Stimulated activated CD8-positive, alpha-beta memory T cell treated with anti-CD3 and anti-CD28 coated beads, Interleukin-7, amount 100 ng/mL, for 4 hours (primary cell): ENCODE measurements at regions not wholly inside any gene's neighbourhood (a gene's known extent, or its start where the extent isn't known, plus 50 kb on each side); places are given as distances from the start of the nearest gene placed in this dataset.

Source experiments
- DNase-seq, 2 donors: peaks; one replicate each; pipeline ENCODE4 v3.0.0-alpha.2; 2020; ENCODE audit warnings: low read depth in 2 of 2

- DNase-seq, result no peak
Measured at GRCh38 chr6:104322841-104323240, 536.9 kb downstream of the HACE1 start.

GRCh38 chr6:104321301-104321700, 538.4 kb downstream of the HACE1 start:
- DNase-seq, result no peak

GRCh38 chr6:104320896-104321295, 538.8 kb downstream of the HACE1 start:
- no peak for DNase-seq

- no peak for DNase-seq
Measured at GRCh38 chr6:104312851-104313250, 546.9 kb downstream of the HACE1 start.

GRCh38 chr6:104306211-104306610, 553.5 kb downstream of the HACE1 start:
- DNase-seq, result no peak

- DNase-seq, result no peak
Measured at GRCh38 chr6:104305206-104305605, 554.5 kb downstream of the HACE1 start.

- no peak for DNase-seq
Measured at GRCh38 chr6:104301951-104302350, 557.8 kb downstream of the HACE1 start.

- no peak for DNase-seq
Measured at GRCh38 chr6:104286641-104287040, 573.1 kb downstream of the HACE1 start.

- no peak for DNase-seq
Measured at GRCh38 chr6:104284872-104285271, 574.8 kb downstream of the HACE1 start.

GRCh38 chr6:104282581-104282980, 577.1 kb downstream of the HACE1 start:
- no peak for DNase-seq

- no peak for DNase-seq
Measured at GRCh38 chr6:104281370-104281769, 578.3 kb downstream of the HACE1 start.

- DNase-seq, result no peak
Measured at GRCh38 chr6:104268389-104268788, 591.3 kb downstream of the HACE1 start.

- no peak for DNase-seq
Measured at GRCh38 chr6:104266922-104267321, 592.8 kb downstream of the HACE1 start.

- DNase-seq, result no peak
Measured at GRCh38 chr6:104256646-104257045, 603.1 kb downstream of the HACE1 start.

GRCh38 chr6:104253236-104253635, 606.5 kb downstream of the HACE1 start:
- DNase-seq, result no peak

- DNase-seq, result no peak
Measured at GRCh38 chr6:104252276-104252675, 607.4 kb downstream of the HACE1 start.

- no peak for DNase-seq
Measured at GRCh38 chr6:104251651-104252050, 608.1 kb downstream of the HACE1 start.

GRCh38 chr6:104240865-104241264, 618.9 kb downstream of the HACE1 start:
- no peak for DNase-seq

GRCh38 chr6:104239971-104240370, 619.7 kb downstream of the HACE1 start:
- no peak for DNase-seq

- no peak for DNase-seq
Measured at GRCh38 chr6:104229057-104229456, 630.7 kb downstream of the HACE1 start.

- no peak for DNase-seq
Measured at GRCh38 chr6:104227508-104227907, 632.2 kb downstream of the HACE1 start.

- no peak for DNase-seq
Measured at GRCh38 chr6:104226790-104227446, 632.8 kb downstream of the HACE1 start.

- no peak for DNase-seq
Measured at GRCh38 chr6:104218116-104218515, 641.6 kb downstream of the HACE1 start.

GRCh38 chr6:104214901-104215300, 644.8 kb downstream of the HACE1 start:
- DNase-seq, result no peak
